Mammary epithelial cell (primary cell): ENCODE measurements at regions not wholly inside any gene's neighbourhood (a gene's known extent, or its start where the extent isn't known, plus 50 kb on each side); places are given as distances from the start of the nearest gene placed in this dataset.
"Not testable (repeated sequence)": the region's sequence is repeated elsewhere in the genome, so short reads cannot be mapped to it uniquely, and the experiment has no call there.

ENCODE experiments used
- CTCF ChIP-seq, 2 donors: IDR thresholded peaks in 1 of 2; conservative IDR thresholded peaks in 1 of 2; 2 replicates each; pipeline ENCODE4 v1.5.1; 2011 to 2012; ENCODE audit warnings: inconsistent platforms in 2 of 2, low read length in 2 of 2, mild to moderate bottlenecking in 2 of 2, control low read depth in 1 of 2, low read depth in 1 of 2; ENCODE audit not compliant: insufficient read depth in 1 of 2; ENCODE audit errors: extremely low read depth in 1 of 2
- EZH2 ChIP-seq: IDR thresholded peaks from 2 replicates; pipeline ENCODE4 v1.6.1; 2012; ENCODE audit warnings: low read length, inconsistent platforms, borderline replicate concordance

- TF ChIP-seq CTCF (conservative IDR thresholded peaks at IDR 0.05 in 1 of 2, IDR thresholded peaks at IDR 0.05 in 1 of 2; ENCODE audit: extremely low read depth in 1 of 2, insufficient read depth in 1 of 2, low read depth in 1 of 2, low read length in 2 of 2); EZH2: not testable (repeated sequence)
Observed at GRCh38 chr3:8325833-8326232, 175.8 kb upstream of the LMCD1 start.
